ENCODE measurements at regions not wholly inside any gene's neighbourhood (a gene's known extent, or its start where the extent isn't known, plus 50 kb on each side); places are given as distances from the start of the nearest gene placed in this dataset.

GRCh38 chr2:173647681-173648311 is 293.1 kb downstream of the CDCA7 start:
- no peaks in the 10 kb centered on the region for H3K9me2 ChIP-seq (replicated peaks; ENCODE audit: low read depth, low read length)

GRCh38 chr2:173648816-173649215 is 294.1 kb downstream of the CDCA7 start:
- H3K27me3 ChIP-seq (ENCODE audit: insufficient read depth, low read length, poor library complexity, severe bottlenecking): no peaks in the 10 kb centered on the region
- H3K36me3 ChIP-seq (ENCODE audit: insufficient read depth, low read length): no peaks in the 10 kb centered on the region
- H2AFZ ChIP-seq (ENCODE audit: low read length): no peak overlapping the region
- no peak overlapping the region for H3K9ac ChIP-seq (ENCODE audit: low read depth, low read length, poor library complexity, severe bottlenecking)
- H3F3A ChIP-seq (ENCODE audit: low read depth): no peaks in the 10 kb centered on the region
- no peaks in the 10 kb centered on the region for H3K79me2 ChIP-seq (ENCODE audit: insufficient read depth, low read length)
- no peaks in the 10 kb centered on the region for H3K4me1 ChIP-seq (ENCODE audit: insufficient read depth, low read length, poor library complexity, severe bottlenecking)
- H3K4me2 ChIP-seq (ENCODE audit: low read depth, low read length, poor library complexity, severe bottlenecking): no peak overlapping the region
- no peaks in the 10 kb centered on the region for H4K20me1 ChIP-seq (ENCODE audit: insufficient read depth, low read length, poor library complexity, severe bottlenecking)
- TF ChIP-seq EZH2phosphoT487 (IDR thresholded peaks at IDR 0.05; ENCODE audit: borderline replicate concordance) (no peak), CTCF (conservative IDR thresholded peaks at IDR 0.05; ENCODE audit: low read length) (no peak)
- no peak overlapping the region for H3K4me3 ChIP-seq (ENCODE audit: low read length, poor library complexity, severe bottlenecking)
- H3K9me2 ChIP-seq (replicated peaks; ENCODE audit: low read depth, low read length): no peaks in the 10 kb centered on the region
- H3K9me3 ChIP-seq (ENCODE audit: insufficient read depth, low read depth, low read length): no peaks in the 10 kb centered on the region

More at GRCh38 chr2:173647681-173648311, 293.1 kb downstream of the CDCA7 start:
- Histone ChIP-seq H3K9me3 (ENCODE audit: insufficient read depth, low read depth, low read length) (no peaks in the 10 kb centered on the region), H3K36me3 (ENCODE audit: insufficient read depth, low read length) (no peaks in the 10 kb centered on the region), H2AFZ (ENCODE audit: low read length) (no peak overlapping the region), H3K4me1 (ENCODE audit: insufficient read depth, low read length, poor library complexity, severe bottlenecking) (no peaks in the 10 kb centered on the region), H3K9ac (ENCODE audit: low read depth, low read length, poor library complexity, severe bottlenecking) (no peak overlapping the region), H3K79me2 (ENCODE audit: insufficient read depth, low read length) (no peaks in the 10 kb centered on the region), H3K27me3 (ENCODE audit: insufficient read depth, low read length, poor library complexity, severe bottlenecking) (no peaks in the 10 kb centered on the region), H3F3A (ENCODE audit: low read depth) (no peaks in the 10 kb centered on the region), H3K4me3 (ENCODE audit: low read length, poor library complexity, severe bottlenecking) (no peak overlapping the region), H4K20me1 (ENCODE audit: insufficient read depth, low read length, poor library complexity, severe bottlenecking) (no peaks in the 10 kb centered on the region), H3K4me2 (ENCODE audit: low read depth, low read length, poor library complexity, severe bottlenecking) (no peak overlapping the region)
- TF ChIP-seq EZH2phosphoT487 (IDR thresholded peaks at IDR 0.05; ENCODE audit: borderline replicate concordance) (no peak), CTCF (conservative IDR thresholded peaks at IDR 0.05; ENCODE audit: low read length) (no peak)

GRCh38 chr2:173649527-173650219 is 295.0 kb downstream of the CDCA7 start:
- Histone ChIP-seq H3K79me2 (ENCODE audit: insufficient read depth, low read length) (no peaks in the 10 kb centered on the region), H3K27me3 (ENCODE audit: insufficient read depth, low read length, poor library complexity, severe bottlenecking) (no peaks in the 10 kb centered on the region), H3K4me2 (ENCODE audit: low read depth, low read length, poor library complexity, severe bottlenecking) (no peak overlapping the region), H3F3A (ENCODE audit: low read depth) (no peaks in the 10 kb centered on the region), H2AFZ (ENCODE audit: low read length) (no peak overlapping the region), H3K36me3 (ENCODE audit: insufficient read depth, low read length) (no peaks in the 10 kb centered on the region), H3K9ac (ENCODE audit: low read depth, low read length, poor library complexity, severe bottlenecking) (no peak overlapping the region), H3K9me3 (ENCODE audit: insufficient read depth, low read depth, low read length) (no peaks in the 10 kb centered on the region), H3K4me3 (ENCODE audit: low read length, poor library complexity, severe bottlenecking) (no peak overlapping the region), H3K4me1 (ENCODE audit: insufficient read depth, low read length, poor library complexity, severe bottlenecking) (no peaks in the 10 kb centered on the region), H4K20me1 (ENCODE audit: insufficient read depth, low read length, poor library complexity, severe bottlenecking) (no peaks in the 10 kb centered on the region), H3K9me2 (replicated peaks; ENCODE audit: low read depth, low read length) (no peaks in the 10 kb centered on the region)
- TF ChIP-seq CTCF (conservative IDR thresholded peaks at IDR 0.05; ENCODE audit: low read length) (no peak), EZH2phosphoT487 (IDR thresholded peaks at IDR 0.05; ENCODE audit: borderline replicate concordance) (no peak)
